ENCODE measurements at regions not wholly inside any gene's neighbourhood (a gene's known extent, or its start where the extent isn't known, plus 50 kb on each side); places are given as distances from the start of the nearest gene placed in this dataset.

DNA sequence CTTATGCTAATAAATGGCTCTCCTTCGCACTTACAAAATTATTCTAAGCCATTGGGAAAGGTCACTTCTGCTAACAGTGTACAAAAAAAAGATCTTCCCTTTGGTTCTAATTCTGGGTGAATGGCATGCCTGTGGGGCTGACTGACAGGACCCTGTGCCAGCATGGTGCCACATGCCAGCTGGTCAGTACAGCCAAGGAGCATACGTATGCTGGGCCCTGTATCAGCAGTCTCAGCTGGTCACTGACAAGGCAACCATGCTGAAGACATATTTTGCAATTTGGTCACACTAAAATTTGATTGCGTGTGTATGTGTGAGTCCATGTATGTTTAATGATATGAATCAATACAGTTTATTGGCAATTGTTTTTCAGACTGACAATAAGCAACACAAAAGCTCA lies 246.1 kb downstream of the TBL1XR1 start:
- H3K36me3 ChIP-seq (ENCODE audit: control insufficient read depth in 1 of 2, insufficient read depth in 2 of 2, low read length in 2 of 2), result no peaks in the 10 kb centered on the region
- H3K27ac ChIP-seq (ENCODE audit: low read depth, low read length), result no peak overlapping the region

DNA sequence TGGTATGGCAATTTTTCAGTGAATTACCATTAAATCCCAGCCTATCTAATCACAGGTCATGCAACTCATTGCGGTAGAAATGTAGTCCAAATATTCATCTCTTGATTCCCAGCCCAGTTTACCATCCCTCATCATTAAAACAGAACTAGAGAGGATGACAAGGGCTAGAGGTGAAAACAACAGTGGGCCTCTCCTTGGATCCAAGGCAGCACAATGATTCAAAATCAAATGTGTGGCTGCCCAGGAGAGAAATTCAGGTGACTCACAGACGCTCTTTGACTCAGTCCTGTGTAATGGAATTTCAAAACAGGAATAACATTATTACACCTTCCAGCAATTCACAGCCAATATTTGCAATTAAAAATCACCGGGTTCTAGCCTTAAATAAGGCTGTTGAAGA lies 246.5 kb downstream of the TBL1XR1 start:
- H3K27me3 ChIP-seq (ENCODE audit: control insufficient read depth in 1 of 2, insufficient read depth in 2 of 2, low read length in 2 of 2), result no peaks in the 10 kb centered on the region
- no peaks in the 10 kb centered on the region for H3K4me1 ChIP-seq (ENCODE audit: control insufficient read depth in 1 of 2, insufficient read depth in 2 of 2, low read length in 2 of 2)
- no peak overlapping the region for H3K4me3 ChIP-seq (ENCODE audit: low read depth in 1 of 2, low read length in 2 of 2)
- no peaks in the 10 kb centered on the region for H3K36me3 ChIP-seq (ENCODE audit: control insufficient read depth in 1 of 2, insufficient read depth in 2 of 2, low read length in 2 of 2)
- no peak overlapping the region for H3K27ac ChIP-seq (ENCODE audit: low read depth, low read length)
- H3K9ac ChIP-seq (ENCODE audit: low read depth in 1 of 2, low read length in 2 of 2), result no peak overlapping the region
- no peaks in the 10 kb centered on the region for H3K9me3 ChIP-seq (ENCODE audit: control insufficient read depth in 1 of 2, low read length in 2 of 2)

More for the DNA sequence above, 246.1 kb downstream of the TBL1XR1 start:
- Histone ChIP-seq H3K27me3 (ENCODE audit: control insufficient read depth in 1 of 2, insufficient read depth in 2 of 2, low read length in 2 of 2) (no peaks in the 10 kb centered on the region), H3K9ac (ENCODE audit: low read depth in 1 of 2, low read length in 2 of 2) (no peak overlapping the region), H3K4me3 (ENCODE audit: low read depth in 1 of 2, low read length in 2 of 2) (no peak overlapping the region), H3K4me1 (ENCODE audit: control insufficient read depth in 1 of 2, insufficient read depth in 2 of 2, low read length in 2 of 2) (no peaks in the 10 kb centered on the region), H3K9me3 (ENCODE audit: control insufficient read depth in 1 of 2, low read length in 2 of 2) (no peaks in the 10 kb centered on the region)

DNA sequence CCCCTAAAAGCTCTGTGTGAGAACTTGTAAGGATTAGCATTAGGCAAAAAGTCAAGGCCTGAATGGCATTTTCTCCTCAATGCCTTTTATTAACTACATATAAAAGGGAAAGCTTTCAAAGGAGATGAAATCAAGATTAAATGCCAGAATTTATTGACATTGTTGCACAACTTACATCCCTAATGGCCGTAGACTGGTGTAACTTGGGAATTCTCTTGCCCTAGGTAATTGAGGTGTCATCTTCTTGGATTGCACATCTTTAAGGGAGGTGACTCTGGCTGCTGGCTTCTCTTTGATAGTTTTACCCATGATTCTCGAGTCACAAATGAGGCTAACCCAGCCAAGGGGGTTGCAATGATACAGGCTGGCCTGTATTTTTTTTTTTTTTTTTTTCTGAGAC lies 249.1 kb downstream of the TBL1XR1 start:
- no peak overlapping the region for H3K27ac ChIP-seq (ENCODE audit: low read depth, low read length)
- H3K4me1 ChIP-seq (ENCODE audit: control insufficient read depth in 1 of 2, insufficient read depth in 2 of 2, low read length in 2 of 2), result no peaks in the 10 kb centered on the region
- no peak overlapping the region for H3K4me3 ChIP-seq (ENCODE audit: low read depth in 1 of 2, low read length in 2 of 2)
- no peaks in the 10 kb centered on the region for H3K36me3 ChIP-seq (ENCODE audit: control insufficient read depth in 1 of 2, insufficient read depth in 2 of 2, low read length in 2 of 2)
- H3K9ac ChIP-seq (ENCODE audit: low read depth in 1 of 2, low read length in 2 of 2), result no peak overlapping the region
- no peaks in the 10 kb centered on the region for H3K27me3 ChIP-seq (ENCODE audit: control insufficient read depth in 1 of 2, insufficient read depth in 2 of 2, low read length in 2 of 2)
- H3K9me3 ChIP-seq (ENCODE audit: control insufficient read depth in 1 of 2, low read length in 2 of 2), result no peaks in the 10 kb centered on the region

DNA sequence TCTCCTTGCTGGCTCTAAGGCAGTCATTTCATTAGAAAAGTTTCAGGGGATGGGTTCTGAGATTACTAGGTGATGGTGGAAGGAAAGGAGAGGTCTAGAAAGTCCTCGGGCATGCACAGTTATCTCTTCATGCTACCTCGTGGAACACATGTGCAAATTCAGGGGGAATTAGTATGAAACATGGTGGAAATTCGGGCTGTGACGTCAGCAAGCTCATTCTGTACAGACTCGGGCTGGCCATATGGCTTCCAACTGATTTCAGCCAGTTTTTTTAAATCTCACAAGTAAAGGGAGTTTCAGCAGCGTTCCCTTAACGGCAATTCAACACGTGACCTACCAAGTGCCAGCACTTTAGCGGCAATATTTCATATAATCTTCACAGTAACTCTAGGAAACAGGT lies 251.1 kb downstream of the TBL1XR1 start:
- H3K36me3 ChIP-seq (ENCODE audit: control insufficient read depth in 1 of 2, insufficient read depth in 2 of 2, low read length in 2 of 2), result no peaks in the 10 kb centered on the region
- H3K27me3 ChIP-seq (ENCODE audit: control insufficient read depth in 1 of 2, insufficient read depth in 2 of 2, low read length in 2 of 2), result no peaks in the 10 kb centered on the region
- no peak overlapping the region for H3K27ac ChIP-seq (ENCODE audit: low read depth, low read length)
- no peak overlapping the region for H3K9ac ChIP-seq (ENCODE audit: low read depth in 1 of 2, low read length in 2 of 2)
- no peaks in the 10 kb centered on the region for H3K9me3 ChIP-seq (ENCODE audit: control insufficient read depth in 1 of 2, low read length in 2 of 2)
- no peak overlapping the region for H3K4me3 ChIP-seq (ENCODE audit: low read depth in 1 of 2, low read length in 2 of 2)
- H3K4me1 ChIP-seq (ENCODE audit: control insufficient read depth in 1 of 2, insufficient read depth in 2 of 2, low read length in 2 of 2), result no peaks in the 10 kb centered on the region

DNA sequence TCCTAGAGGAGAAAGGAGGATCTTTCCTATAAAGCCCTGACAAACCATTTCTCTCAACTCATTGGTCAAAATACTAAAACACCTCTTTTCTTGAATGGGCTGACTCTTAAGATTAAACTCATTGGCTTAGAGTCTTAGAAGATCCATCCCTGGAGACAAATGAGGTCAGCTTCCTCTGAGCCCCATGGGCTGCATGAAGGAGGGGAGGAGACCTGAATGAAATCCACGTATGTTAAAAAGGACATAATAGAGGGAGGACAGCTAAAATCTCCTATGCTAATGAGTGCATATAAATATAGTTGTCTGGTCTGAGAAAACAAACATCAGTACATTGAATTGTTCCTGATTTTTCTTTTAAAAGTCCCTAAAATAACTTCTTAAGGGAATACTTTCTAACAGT lies 255.0 kb downstream of the TBL1XR1 start:
- Histone ChIP-seq H3K4me3 (ENCODE audit: low read depth in 1 of 2, low read length in 2 of 2) (no peak overlapping the region), H3K9me3 (ENCODE audit: control insufficient read depth in 1 of 2, low read length in 2 of 2) (no peaks in the 10 kb centered on the region), H3K27ac (ENCODE audit: low read depth, low read length) (no peak overlapping the region), H3K36me3 (ENCODE audit: control insufficient read depth in 1 of 2, insufficient read depth in 2 of 2, low read length in 2 of 2) (no peaks in the 10 kb centered on the region), H3K9ac (ENCODE audit: low read depth in 1 of 2, low read length in 2 of 2) (no peak overlapping the region), H3K27me3 (ENCODE audit: control insufficient read depth in 1 of 2, insufficient read depth in 2 of 2, low read length in 2 of 2) (no peaks in the 10 kb centered on the region), H3K4me1 (ENCODE audit: control insufficient read depth in 1 of 2, insufficient read depth in 2 of 2, low read length in 2 of 2) (no peaks in the 10 kb centered on the region)

DNA sequence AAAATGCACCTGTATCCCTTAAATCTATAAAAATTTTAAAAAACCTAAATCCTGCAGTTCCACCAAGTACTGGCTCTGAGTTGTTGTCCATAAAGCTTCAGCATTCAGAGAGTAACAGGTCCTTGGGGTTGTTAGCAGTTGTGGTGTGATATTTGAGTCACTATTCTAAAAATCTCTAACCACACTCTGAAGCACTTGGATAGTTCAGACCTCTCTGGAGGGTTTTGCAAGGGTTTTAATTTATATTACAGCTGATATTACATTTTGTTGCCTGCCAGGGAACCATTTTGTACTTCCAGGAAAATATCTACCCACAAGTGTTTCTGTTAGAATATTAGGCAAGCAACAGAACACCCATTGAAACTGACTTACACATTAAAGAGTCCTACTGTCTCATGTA lies 255.6 kb downstream of the TBL1XR1 start:
- H3K4me1 ChIP-seq (ENCODE audit: control insufficient read depth in 1 of 2, insufficient read depth in 2 of 2, low read length in 2 of 2), result no peaks in the 10 kb centered on the region
- no peaks in the 10 kb centered on the region for H3K27me3 ChIP-seq (ENCODE audit: control insufficient read depth in 1 of 2, insufficient read depth in 2 of 2, low read length in 2 of 2)
- no peak overlapping the region for H3K4me3 ChIP-seq (ENCODE audit: low read depth in 1 of 2, low read length in 2 of 2)
- no peaks in the 10 kb centered on the region for H3K9me3 ChIP-seq (ENCODE audit: control insufficient read depth in 1 of 2, low read length in 2 of 2)
- H3K36me3 ChIP-seq (ENCODE audit: control insufficient read depth in 1 of 2, insufficient read depth in 2 of 2, low read length in 2 of 2), result no peaks in the 10 kb centered on the region
- no peak overlapping the region for H3K27ac ChIP-seq (ENCODE audit: low read depth, low read length)
- H3K9ac ChIP-seq (ENCODE audit: low read depth in 1 of 2, low read length in 2 of 2), result no peak overlapping the region

DNA sequence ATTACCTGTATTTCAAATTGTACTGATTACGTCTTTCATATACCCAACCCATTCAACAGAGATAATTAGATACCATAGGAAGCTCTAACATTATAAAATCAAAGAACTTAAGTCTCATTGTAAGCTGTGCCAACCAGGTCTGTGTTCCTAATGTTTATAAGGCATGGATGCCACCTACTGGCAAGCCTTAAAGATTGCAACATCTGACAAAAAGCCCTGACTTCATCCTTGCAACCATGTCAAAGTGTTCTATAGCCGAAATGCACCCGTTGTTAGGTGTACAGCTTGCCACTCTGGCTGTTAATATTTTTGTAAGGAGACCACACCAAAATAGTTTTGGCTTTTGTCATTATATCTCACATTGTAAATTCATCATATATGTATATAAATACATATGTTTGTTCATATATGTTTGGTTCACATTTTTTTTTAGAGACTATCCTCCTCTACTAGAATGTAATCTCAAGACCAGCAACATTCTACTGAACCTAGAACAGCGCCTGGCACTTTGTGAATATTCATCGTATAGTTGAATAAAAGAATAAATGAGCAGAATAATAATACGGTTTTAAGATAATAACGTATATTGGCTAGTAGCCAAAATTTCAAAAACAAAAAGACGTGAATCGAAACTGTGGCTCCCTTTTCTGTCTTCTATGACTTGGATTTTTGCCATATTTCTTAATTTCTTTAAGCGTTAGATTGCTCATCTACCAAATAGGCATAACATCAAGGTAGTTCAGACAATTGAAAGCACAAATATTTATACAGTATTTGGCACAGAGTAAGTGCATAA lies 258.1 kb downstream of the TBL1XR1 start:
- no peak overlapping the region for H3K27ac ChIP-seq (ENCODE audit: low read depth, low read length)
- no peaks in the 10 kb centered on the region for H3K4me1 ChIP-seq (ENCODE audit: control insufficient read depth in 1 of 2, insufficient read depth in 2 of 2, low read length in 2 of 2)
- no peaks in the 10 kb centered on the region for H3K9me3 ChIP-seq (ENCODE audit: control insufficient read depth in 1 of 2, low read length in 2 of 2)
- H3K9ac ChIP-seq (ENCODE audit: low read depth in 1 of 2, low read length in 2 of 2), result no peak overlapping the region
- no peak overlapping the region for H3K4me3 ChIP-seq (ENCODE audit: low read depth in 1 of 2, low read length in 2 of 2)
- H3K36me3 ChIP-seq (ENCODE audit: control insufficient read depth in 1 of 2, insufficient read depth in 2 of 2, low read length in 2 of 2), result no peaks in the 10 kb centered on the region
- H3K27me3 ChIP-seq (ENCODE audit: control insufficient read depth in 1 of 2, insufficient read depth in 2 of 2, low read length in 2 of 2), result no peaks in the 10 kb centered on the region

DNA sequence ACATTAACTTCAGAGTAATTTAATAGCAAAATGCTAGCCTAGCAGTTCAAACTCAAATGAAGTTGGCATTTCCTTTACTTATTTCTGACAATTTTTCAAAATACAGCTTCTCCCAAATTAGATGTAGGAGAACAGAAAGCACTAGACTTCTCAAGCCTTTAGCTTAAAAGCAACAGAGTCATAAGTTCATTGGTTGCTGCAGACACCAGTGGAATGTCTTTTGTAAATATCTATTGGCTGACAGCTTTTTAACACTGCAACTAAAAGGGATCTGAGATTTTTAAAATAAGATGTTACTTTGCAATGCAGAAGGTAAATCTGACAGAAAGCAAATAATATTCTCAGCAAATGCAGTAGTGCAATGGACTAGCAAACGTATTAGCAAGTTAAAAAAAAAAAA lies 259.3 kb downstream of the TBL1XR1 start:
- Histone ChIP-seq H3K27ac (ENCODE audit: low read depth, low read length) (no peak overlapping the region), H3K27me3 (ENCODE audit: control insufficient read depth in 1 of 2, insufficient read depth in 2 of 2, low read length in 2 of 2) (no peaks in the 10 kb centered on the region), H3K4me3 (ENCODE audit: low read depth in 1 of 2, low read length in 2 of 2) (no peak overlapping the region), H3K9me3 (ENCODE audit: control insufficient read depth in 1 of 2, low read length in 2 of 2) (no peaks in the 10 kb centered on the region), H3K9ac (ENCODE audit: low read depth in 1 of 2, low read length in 2 of 2) (no peak overlapping the region), H3K4me1 (ENCODE audit: control insufficient read depth in 1 of 2, insufficient read depth in 2 of 2, low read length in 2 of 2) (no peaks in the 10 kb centered on the region), H3K36me3 (ENCODE audit: control insufficient read depth in 1 of 2, insufficient read depth in 2 of 2, low read length in 2 of 2) (no peaks in the 10 kb centered on the region)

DNA sequence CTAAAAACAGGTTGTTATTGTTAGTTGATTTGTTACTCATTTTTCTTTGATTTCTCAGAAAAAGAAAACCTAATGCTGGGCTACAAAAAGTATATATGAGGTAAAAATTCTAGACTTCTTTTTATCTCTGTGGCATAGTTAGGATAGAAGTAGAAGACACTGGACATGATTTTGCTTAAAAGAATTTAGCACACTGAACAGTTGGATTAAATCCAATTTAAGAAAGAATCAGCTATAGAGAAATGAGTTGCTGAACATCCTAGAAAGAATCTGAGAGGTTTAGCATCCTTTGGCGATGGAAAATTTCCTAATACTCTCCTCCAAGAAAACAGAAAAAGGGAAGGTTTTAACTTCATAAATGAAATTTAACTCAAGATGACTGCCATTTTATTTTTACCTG lies 259.7 kb downstream of the TBL1XR1 start:
- no peaks in the 10 kb centered on the region for H3K36me3 ChIP-seq (ENCODE audit: control insufficient read depth in 1 of 2, insufficient read depth in 2 of 2, low read length in 2 of 2)
- H3K4me1 ChIP-seq (ENCODE audit: control insufficient read depth in 1 of 2, insufficient read depth in 2 of 2, low read length in 2 of 2), result no peaks in the 10 kb centered on the region
- H3K9me3 ChIP-seq (ENCODE audit: control insufficient read depth in 1 of 2, low read length in 2 of 2), result no peaks in the 10 kb centered on the region
- no peak overlapping the region for H3K9ac ChIP-seq (ENCODE audit: low read depth in 1 of 2, low read length in 2 of 2)
- no peaks in the 10 kb centered on the region for H3K27me3 ChIP-seq (ENCODE audit: control insufficient read depth in 1 of 2, insufficient read depth in 2 of 2, low read length in 2 of 2)
- H3K4me3 ChIP-seq (ENCODE audit: low read depth in 1 of 2, low read length in 2 of 2), result no peak overlapping the region
- no peak overlapping the region for H3K27ac ChIP-seq (ENCODE audit: low read depth, low read length)

DNA sequence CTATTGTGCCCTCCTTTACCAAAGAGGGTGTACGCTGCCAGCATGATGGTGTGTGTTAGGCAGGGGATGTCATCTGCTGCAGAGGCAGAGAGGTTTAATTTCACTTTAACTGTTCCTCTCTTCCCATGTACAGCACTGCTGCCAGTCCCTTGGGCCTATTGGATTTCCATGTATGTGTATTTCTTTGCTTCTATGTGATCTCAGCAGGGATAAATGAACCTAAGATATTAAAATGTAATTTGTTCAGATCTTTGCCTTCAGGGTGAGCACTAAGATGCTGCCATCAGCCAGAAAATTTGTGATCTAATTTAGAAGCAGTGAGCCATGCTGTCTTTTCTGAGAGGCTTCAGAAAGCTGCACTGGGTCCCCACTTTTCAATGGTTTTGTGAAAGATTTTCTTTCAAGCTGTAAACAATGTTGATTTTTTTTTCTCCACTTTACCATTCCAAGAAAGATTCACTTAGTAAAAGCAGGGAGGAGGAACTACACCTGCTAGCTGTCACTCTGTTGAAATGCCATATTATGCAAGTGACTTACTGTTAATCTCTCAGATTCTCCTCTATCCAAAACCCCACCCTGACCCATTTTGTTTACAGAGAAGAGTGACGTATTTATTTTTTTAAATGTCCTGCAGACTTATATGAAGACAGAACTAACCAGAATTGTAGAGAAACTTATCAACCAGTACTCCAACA lies 261.9 kb downstream of the TBL1XR1 start:
- no peaks in the 10 kb centered on the region for H3K4me1 ChIP-seq (ENCODE audit: control insufficient read depth in 1 of 2, insufficient read depth in 2 of 2, low read length in 2 of 2)
- no peak overlapping the region for H3K27ac ChIP-seq (ENCODE audit: low read depth, low read length)
- no peak overlapping the region for H3K4me3 ChIP-seq (ENCODE audit: low read depth in 1 of 2, low read length in 2 of 2)
- no peak overlapping the region for H3K9ac ChIP-seq (ENCODE audit: low read depth in 1 of 2, low read length in 2 of 2)
- H3K27me3 ChIP-seq (ENCODE audit: control insufficient read depth in 1 of 2, insufficient read depth in 2 of 2, low read length in 2 of 2), result no peaks in the 10 kb centered on the region
- H3K36me3 ChIP-seq (ENCODE audit: control insufficient read depth in 1 of 2, insufficient read depth in 2 of 2, low read length in 2 of 2), result no peaks in the 10 kb centered on the region
- no peaks in the 10 kb centered on the region for H3K9me3 ChIP-seq (ENCODE audit: control insufficient read depth in 1 of 2, low read length in 2 of 2)

All from duodenal mucosa (tissue), 2 donors.